Suppressor macrophage treated with lipopolysaccharide for 4 hours (primary cell): ENCODE measurements at regions not wholly inside any gene's neighbourhood (a gene's known extent, or its start where the extent isn't known, plus 50 kb on each side); places are given as distances from the start of the nearest gene placed in this dataset.

Source experiments
- DNase-seq: peaks from one replicate; pipeline ENCODE4 v3.0.0-alpha.2; 2020

GRCh38 chr10:107942826-107943225, 778.3 kb upstream of the SORCS1 start:
- DNase-seq, result no peak

GRCh38 chr10:107933076-107933475, 768.6 kb upstream of the SORCS1 start:
- DNase-seq, result no peak

GRCh38 chr10:107931808-107932207, 767.3 kb upstream of the SORCS1 start:
- no peak for DNase-seq

GRCh38 chr10:107930037-107930436, 765.5 kb upstream of the SORCS1 start:
- no peak for DNase-seq

- DNase-seq, result no peak
Measured at GRCh38 chr10:107924458-107924857, 760.0 kb upstream of the SORCS1 start.

GRCh38 chr10:107919626-107920235, 755.2 kb upstream of the SORCS1 start:
- no peak for DNase-seq

- no peak for DNase-seq
Measured at GRCh38 chr10:107918171-107918570, 753.7 kb upstream of the SORCS1 start.

- no peak for DNase-seq
Measured at GRCh38 chr10:107915215-107915610, 750.7 kb upstream of the SORCS1 start.

GRCh38 chr10:107914450-107915214, 750.1 kb upstream of the SORCS1 start:
- no peak for DNase-seq

GRCh38 chr10:107913317-107914294, 749.1 kb upstream of the SORCS1 start:
- no peak for DNase-seq

- no peak for DNase-seq
Measured at GRCh38 chr10:107901076-107901475, 736.6 kb upstream of the SORCS1 start.

GRCh38 chr10:107900131-107900530, 735.6 kb upstream of the SORCS1 start:
- no peak for DNase-seq

GRCh38 chr10:107899502-107900062, 735.1 kb upstream of the SORCS1 start:
- DNase-seq, result no peak

- no peak for DNase-seq
Measured at GRCh38 chr10:107899075-107899474, 734.6 kb upstream of the SORCS1 start.

GRCh38 chr10:107898392-107898791, 733.9 kb upstream of the SORCS1 start:
- no peak for DNase-seq

GRCh38 chr10:107894516-107894915, 730.0 kb upstream of the SORCS1 start:
- DNase-seq, result peak; percentile 32

GRCh38 chr10:107889105-107889504, 724.6 kb upstream of the SORCS1 start:
- DNase-seq, result no peak

- no peak for DNase-seq
Measured at GRCh38 chr10:107880185-107880584, 715.7 kb upstream of the SORCS1 start.

- no peak for DNase-seq
Measured at GRCh38 chr10:107873007-107873406, 708.5 kb upstream of the SORCS1 start.

- DNase-seq, result no peak
Measured at GRCh38 chr10:107865691-107866090, 701.2 kb upstream of the SORCS1 start.

GRCh38 chr10:107859065-107859464, 694.6 kb upstream of the SORCS1 start:
- peak; percentile 0 for DNase-seq

GRCh38 chr10:107856047-107856315, 691.5 kb upstream of the SORCS1 start:
- DNase-seq, result no peak

GRCh38 chr10:107855301-107856046, 691.0 kb upstream of the SORCS1 start:
- no peak for DNase-seq
